GM18951 (cell line): ENCODE measurements at regions not wholly inside any gene's neighbourhood (a gene's known extent, or its start where the extent isn't known, plus 50 kb on each side); places are given as distances from the start of the nearest gene placed in this dataset.
"Not testable (repeated sequence)": the region's sequence is repeated elsewhere in the genome, so short reads cannot be mapped to it uniquely, and the experiment has no call there.

Experiments
- POLR2A ChIP-seq: IDR thresholded peaks from 4 replicates; pipeline ENCODE4 v1.6.1; 2011; ENCODE audit warnings: mild to moderate bottlenecking; ENCODE audit not compliant: insufficient read length, insufficient read depth; ENCODE audit errors: extremely low read depth
- in situ Hi-C: fragments of 300-500 bp; cut with MboI; formaldehyde crosslinking; loops from one replicate; pipeline ENCODE4 v1.12.0; 2022; ENCODE audit warnings: low sequenced_read_pairs, mixed read lengths, inconsistent platforms; ENCODE audit not compliant: unreplicated experiment

- TF ChIP-seq POLR2A: no peak
- in situ Hi-C loops: no loop called here
Measured at GRCh38 chr4:130054908-130055307, 959.0 kb downstream of the C4orf33 start.

DNA sequence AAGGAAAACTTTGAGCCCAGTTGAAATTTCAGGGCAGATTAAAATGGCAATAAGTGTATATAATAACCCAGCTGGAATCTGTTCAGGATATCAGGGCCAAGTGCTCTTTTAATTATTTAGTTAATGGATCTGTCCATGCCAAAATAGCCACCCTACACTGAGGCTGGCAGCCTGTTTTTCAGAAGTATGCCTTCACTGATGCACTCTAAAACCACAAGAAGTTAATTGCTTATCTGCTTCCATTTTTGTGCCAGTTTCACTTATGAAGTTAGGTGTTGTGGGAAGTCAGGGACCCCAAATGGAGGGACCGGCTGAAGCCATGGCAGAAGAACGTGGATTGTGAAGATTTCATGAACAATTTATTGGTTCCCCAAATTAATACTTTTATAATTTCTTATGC lies 960.3 kb downstream of the C4orf33 start:
- TF ChIP-seq POLR2A: no peak
- in situ Hi-C loops: no loop called here

- no peak for TF ChIP-seq POLR2A
- in situ Hi-C loops: no loop called here
Measured at GRCh38 chr4:130064471-130064870, 968.5 kb downstream of the C4orf33 start.

DNA sequence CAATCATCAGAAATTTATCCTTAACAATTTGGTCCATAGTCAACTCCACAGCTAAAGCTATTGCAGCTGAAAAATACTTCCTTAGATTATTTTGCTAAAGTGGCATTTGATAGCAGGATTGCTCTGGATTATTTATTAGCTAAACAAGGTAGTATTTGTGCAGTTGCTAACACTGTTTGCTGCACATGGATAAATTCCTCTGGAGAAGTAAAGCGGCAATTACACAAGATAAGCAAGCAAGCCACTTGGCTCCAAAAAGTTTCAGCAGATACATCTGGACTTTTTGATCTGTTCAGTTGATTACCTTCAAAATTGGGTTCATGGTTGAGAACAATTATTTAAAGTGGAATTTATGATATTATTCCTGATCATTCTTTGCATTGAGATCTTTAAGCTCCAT lies 971.5 kb downstream of the C4orf33 start:
- TF ChIP-seq POLR2A: no peak
- in situ Hi-C loops: no loop called here

- TF ChIP-seq POLR2A: no peak
- in situ Hi-C loops: no loop called here
Measured at GRCh38 chr4:130068072-130068471, 972.1 kb downstream of the C4orf33 start.

DNA sequence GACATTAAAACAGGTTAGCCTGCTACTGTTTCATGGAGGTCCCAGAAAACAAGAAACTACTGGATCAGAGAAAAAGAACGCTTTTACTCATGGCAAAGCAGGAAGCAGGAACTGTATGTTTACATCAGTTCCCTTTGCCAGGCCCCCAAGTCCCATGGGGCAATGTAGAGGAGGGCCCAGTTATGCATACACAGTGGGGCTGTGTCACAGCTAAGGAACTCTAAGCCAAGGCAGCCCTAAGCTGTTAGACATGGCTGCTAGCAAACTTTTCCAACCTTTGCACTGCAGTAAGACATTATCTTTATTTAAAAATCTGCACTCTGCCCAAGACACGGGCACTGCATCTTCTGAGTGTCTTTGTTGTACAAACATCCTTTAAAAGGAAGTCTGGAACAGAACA lies 975.8 kb downstream of the C4orf33 start:
- TF ChIP-seq POLR2A: no peak

DNA sequence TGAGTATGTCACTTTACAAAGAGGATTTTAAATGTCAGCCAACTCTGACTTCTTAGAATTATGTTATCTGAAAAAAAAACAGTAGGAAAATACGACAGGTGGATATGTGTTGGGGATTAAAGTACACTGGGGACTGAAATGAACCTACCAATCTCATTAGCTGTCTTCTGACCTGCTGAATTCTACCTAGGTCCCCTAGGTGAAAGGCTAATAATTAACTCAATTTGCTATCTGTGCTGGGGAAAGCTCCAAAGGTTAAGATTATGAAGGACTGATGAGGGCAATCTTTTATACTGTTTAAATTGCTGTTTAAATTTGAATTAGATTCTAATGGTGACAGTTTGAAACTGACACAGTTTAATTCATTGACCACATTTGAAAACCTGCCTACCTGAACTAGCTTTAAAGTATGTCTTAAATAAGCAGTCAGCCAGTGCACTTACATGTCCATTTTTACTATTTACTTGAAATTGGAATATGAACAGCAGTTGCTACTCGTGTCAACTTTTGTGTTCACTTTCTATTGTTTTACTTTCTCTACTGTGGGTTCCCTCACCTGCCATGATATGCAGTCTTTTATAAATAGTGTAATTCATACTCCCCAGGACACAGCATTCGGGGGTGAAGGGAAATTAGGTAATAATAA lies 977.3 kb downstream of the C4orf33 start:
- in situ Hi-C loops: no loop called here
- TF ChIP-seq POLR2A: no peak

More for the DNA sequence above, 975.8 kb downstream of the C4orf33 start:
- in situ Hi-C loops: no loop called here

DNA sequence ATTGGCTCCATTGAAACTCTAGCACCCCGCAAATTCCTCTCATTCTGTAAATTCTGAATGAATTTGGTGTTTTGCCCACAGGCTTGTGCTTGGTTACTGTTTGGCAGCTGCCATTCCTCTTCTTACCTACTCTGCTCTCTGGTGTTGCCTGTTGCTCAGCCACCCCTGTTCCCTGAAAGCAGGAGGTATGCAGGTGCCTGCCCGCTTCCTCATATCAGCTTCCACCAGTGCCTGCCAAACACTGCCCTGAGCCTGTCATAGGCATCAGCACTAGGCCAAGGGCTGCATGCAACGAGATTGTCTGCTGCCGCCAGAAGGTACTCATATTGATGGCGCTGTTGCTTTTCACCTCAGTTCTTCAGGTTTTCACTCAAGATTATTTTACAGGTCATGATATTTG lies 978.1 kb downstream of the C4orf33 start:
- in situ Hi-C loops: no loop called here
- TF ChIP-seq POLR2A: no peak

DNA sequence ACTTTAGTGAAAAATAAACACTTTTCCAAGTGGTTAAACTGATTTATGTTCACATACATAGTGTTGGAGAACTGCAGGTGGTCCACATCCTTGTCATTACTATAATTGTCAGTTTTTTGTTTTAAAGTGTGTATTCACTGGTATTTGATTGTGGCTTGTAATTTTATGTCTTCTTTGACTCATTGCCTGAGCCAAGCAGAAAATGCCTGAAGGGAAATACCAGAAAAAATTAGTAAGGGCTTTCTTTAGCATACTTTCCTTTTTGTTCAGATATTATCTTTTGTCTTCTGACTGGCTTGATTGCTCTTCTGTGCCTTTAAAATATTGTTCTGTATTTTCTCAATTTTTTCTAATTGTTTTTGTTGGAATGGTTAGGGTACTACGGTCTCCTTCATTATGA lies 981.3 kb downstream of the C4orf33 start:
- TF ChIP-seq POLR2A: no peak
- in situ Hi-C loops: no loop called here

- in situ Hi-C loops: not testable (repeated sequence)
Measured at GRCh38 chr4:130079027-130079426, 983.1 kb downstream of the C4orf33 start.

- no peak for TF ChIP-seq POLR2A
- in situ Hi-C loops: no loop called here
Measured at GRCh38 chr4:130080872-130081451, 985.0 kb downstream of the C4orf33 start.

DNA sequence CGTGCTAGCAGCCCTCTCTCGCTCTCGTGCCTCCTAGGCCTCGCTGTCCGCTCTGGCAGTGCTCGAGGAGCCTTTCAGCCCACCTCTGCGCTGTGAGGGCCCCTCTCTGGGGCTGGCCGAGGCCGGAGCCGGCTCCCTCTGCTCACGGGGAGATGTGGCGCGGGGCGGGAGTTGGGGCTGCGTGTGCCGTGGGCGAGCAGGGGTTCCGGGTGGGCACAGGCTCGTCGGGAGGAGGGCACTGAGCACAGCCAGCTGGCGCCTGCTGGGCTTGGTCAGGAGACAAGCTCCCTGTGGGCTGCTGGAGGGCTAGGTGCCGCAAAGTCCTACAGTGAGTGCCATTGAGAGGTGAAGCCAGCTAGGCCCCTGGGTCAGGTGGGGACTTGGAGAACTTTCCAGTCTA lies 994.5 kb downstream of the C4orf33 start:
- in situ Hi-C loops: no loop called here
- no peak for TF ChIP-seq POLR2A

DNA sequence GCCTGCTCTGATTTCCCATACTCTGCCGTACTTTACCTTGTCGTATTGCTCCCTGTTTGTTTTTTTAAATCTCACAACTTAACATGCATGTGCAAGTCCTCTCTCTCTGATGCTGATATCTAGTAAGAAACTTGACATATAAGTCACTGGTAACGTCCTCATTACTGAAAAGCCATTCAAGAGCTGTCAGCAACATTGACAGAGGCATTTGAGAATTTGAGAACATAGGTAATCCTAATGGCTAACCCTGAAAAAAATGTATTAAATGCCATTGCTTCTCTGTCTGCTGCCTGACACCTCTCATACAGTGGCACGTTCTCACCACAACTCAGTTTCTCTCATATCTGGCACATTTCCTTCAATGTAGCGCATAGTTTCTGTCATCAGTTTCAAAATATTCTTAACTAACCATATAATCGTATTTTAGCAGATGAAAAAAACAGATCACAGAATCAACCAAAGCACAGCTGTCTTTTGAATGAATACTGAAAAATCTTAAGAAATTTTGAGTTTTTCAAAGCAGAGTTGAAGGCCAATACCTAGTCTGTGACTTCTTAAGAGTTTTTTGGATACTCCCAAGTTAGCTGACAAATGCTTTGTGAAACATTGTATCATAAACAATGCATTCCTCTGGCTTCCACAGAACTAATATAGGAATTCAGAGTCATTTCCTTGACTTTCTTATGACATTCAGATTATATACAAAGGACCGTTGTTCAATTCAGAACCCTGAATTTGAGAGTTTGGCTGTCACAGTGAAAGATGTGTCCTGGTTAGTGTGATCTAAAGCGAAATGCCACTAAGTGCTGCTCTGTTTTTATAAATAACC lies 996.4 kb downstream of the C4orf33 start:
- in situ Hi-C loops: no loop called here
- TF ChIP-seq POLR2A: no peak

DNA sequence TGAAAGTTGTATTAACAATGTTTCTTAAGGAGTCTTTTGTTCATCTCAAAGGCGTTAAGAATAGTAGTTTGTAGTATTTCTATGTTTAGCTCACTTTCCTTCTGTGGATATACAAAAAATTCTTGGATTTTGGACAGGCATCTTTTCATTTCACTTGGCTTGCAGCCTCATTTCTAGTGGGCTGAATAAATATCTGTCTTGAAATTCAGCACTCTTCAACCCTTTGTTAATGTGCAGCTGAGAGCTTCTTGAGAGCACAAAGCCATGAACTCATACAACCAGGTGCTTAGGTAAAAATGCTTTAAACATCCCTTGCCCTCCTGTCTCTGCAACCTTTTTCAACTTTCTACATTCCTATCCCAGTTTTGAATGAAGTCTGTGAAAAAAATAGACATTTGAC lies 1003.2 kb downstream of the C4orf33 start:
- in situ Hi-C loops: no loop called here
- no peak for TF ChIP-seq POLR2A
